RWPE2 (cell line): ENCODE measurements at regions not wholly inside any gene's neighbourhood (a gene's known extent, or its start where the extent isn't known, plus 50 kb on each side); places are given as distances from the start of the nearest gene placed in this dataset.

Experiments
- ATAC-seq: fragments of 200-7000 bp; cut with Tn5 transposase; 3 replicates; pipeline ENCODE4 v1.9.1; 2021; ENCODE audit warnings: low read depth
- DNase-seq: peaks from one replicate; pipeline ENCODE4 v3.0.0-alpha.2; 2020; ENCODE audit warnings: low spot score
- H3K27ac ChIP-seq: fragments of 450-650 bp; 2 replicates; pipeline ENCODE4 v1.5.1; 2017; ENCODE audit warnings: mild to moderate bottlenecking; ENCODE audit not compliant: poor library complexity, severe bottlenecking
- H3K27me3 ChIP-seq: fragments of 250-450 bp; sonication (Bioruptor Pico); 2 replicates; pipeline ENCODE4 v1.5.1; 2021; ENCODE audit warnings: mild to moderate bottlenecking, moderate library complexity; ENCODE audit not compliant: insufficient read depth, poor library complexity, severe bottlenecking
- H3K36me3 ChIP-seq: fragments of 250-450 bp; sonication (Bioruptor Pico); 2 replicates; pipeline ENCODE4 v1.5.1; 2020; ENCODE audit warnings: low read depth, mild to moderate bottlenecking, moderate library complexity
- H3K4me1 ChIP-seq: fragments of 250-450 bp; sonication (Bioruptor Pico); 2 replicates; pipeline ENCODE4 v1.5.1; 2021; ENCODE audit warnings: mild to moderate bottlenecking, moderate library complexity; ENCODE audit not compliant: insufficient read depth, poor library complexity, severe bottlenecking
- H3K4me3 ChIP-seq: fragments of 250-450 bp; sonication (Bioruptor Pico); 2 replicates; pipeline ENCODE4 v1.5.1; 2021; ENCODE audit warnings: mild to moderate bottlenecking, moderate library complexity; ENCODE audit not compliant: severe bottlenecking
- H3K9me3 ChIP-seq: fragments of 250-450 bp; sonication (Bioruptor Pico); 2 replicates; pipeline ENCODE4 v1.5.1; 2021; ENCODE audit warnings: mild to moderate bottlenecking, moderate library complexity; ENCODE audit not compliant: severe bottlenecking
- TF ChIP-seq, protein P1 (sequence below): fragments of 450-650 bp; IDR thresholded peaks from one replicate; pipeline ENCODE4 v1.5.1; 2017; ENCODE audit warnings: mild to moderate bottlenecking, moderate library complexity; ENCODE audit not compliant: poor library complexity, severe bottlenecking

DNA sequence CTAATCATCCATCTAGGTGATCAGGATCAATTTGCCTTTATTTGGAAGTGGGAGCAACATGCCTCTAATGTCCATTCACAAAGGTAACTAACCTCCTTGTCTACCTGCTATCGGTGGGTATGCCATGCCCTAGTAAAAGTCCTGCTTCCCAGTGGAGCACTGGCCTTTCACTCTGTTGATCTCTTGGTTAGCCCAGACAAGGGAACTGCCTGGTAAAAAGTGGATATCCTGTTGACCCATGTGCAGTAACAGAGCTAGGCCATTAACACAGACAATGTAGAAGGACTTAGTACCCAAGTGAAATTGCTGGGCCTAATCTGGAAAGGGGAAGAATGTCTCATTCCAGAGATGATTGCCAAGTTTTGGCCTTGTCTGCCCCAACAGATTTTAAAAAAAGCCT lies 171.5 kb upstream of the CSNK1A1L start:
- H3K36me3 ChIP-seq, result no peaks in the 10 kb centered on the region
- H3K27me3 ChIP-seq, result no peaks in the 10 kb centered on the region
- ATAC-seq (no peak), DNase-seq (no peak)
- H3K27ac ChIP-seq, result no peak overlapping the region
- TF ChIP-seq, protein P1, sequence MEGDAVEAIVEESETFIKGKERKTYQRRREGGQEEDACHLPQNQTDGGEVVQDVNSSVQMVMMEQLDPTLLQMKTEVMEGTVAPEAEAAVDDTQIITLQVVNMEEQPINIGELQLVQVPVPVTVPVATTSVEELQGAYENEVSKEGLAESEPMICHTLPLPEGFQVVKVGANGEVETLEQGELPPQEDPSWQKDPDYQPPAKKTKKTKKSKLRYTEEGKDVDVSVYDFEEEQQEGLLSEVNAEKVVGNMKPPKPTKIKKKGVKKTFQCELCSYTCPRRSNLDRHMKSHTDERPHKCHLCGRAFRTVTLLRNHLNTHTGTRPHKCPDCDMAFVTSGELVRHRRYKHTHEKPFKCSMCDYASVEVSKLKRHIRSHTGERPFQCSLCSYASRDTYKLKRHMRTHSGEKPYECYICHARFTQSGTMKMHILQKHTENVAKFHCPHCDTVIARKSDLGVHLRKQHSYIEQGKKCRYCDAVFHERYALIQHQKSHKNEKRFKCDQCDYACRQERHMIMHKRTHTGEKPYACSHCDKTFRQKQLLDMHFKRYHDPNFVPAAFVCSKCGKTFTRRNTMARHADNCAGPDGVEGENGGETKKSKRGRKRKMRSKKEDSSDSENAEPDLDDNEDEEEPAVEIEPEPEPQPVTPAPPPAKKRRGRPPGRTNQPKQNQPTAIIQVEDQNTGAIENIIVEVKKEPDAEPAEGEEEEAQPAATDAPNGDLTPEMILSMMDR, result no peak
- H3K9me3 ChIP-seq, result no peaks in the 10 kb centered on the region
- no peaks in the 10 kb centered on the region for H3K4me1 ChIP-seq
- H3K4me3 ChIP-seq, result no peak overlapping the region

DNA sequence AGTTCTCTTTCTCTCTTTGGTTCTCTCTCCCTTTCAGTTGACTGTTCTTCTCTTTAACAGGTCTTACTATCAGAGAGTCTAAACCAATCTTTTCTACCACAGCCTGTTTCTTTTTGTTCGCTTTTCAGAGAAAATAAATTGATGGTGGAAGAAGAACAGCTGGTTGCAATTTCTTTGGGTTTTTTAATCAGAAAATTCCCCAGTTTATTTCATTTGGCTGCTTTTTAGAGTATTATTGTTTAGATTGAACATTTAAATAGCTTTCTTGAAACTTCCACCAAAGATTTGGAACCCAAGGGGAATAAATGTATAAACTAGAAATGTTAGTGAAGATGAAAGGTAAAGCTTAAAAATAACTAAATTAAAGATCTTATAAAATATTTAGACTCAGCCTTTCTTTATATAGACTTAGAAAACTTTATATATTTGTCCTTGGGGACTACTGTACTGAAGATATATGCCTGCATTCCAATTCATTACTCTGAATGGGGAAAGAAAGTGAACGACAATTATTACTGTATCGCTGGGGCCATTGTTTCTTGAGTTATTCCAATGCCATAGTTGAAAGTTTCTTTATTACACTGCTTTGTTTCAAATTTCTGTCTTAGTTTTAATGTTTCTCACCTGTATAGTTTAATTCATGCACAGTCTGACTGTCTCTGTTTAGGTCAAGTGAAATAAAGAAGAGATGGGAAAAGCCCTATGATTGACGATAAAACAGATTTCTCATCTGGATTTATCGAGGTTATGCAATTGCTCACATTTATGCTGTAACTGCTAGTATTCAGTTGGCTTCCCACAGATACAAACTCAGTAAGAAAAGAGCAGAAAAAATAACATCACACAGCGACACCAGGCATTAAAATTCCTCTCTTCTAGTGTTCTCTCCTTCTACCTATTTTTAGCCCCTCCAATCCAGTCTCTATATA lies 169.4 kb upstream of the CSNK1A1L start:
- ATAC-seq (no peak), DNase-seq (no peak)
- no peak overlapping the region for H3K4me3 ChIP-seq
- TF ChIP-seq, protein P1, result no peak
- no peaks in the 10 kb centered on the region for H3K4me1 ChIP-seq
- H3K36me3 ChIP-seq, result no peaks in the 10 kb centered on the region
- H3K27me3 ChIP-seq, result no peaks in the 10 kb centered on the region
- no peak overlapping the region for H3K27ac ChIP-seq
- H3K9me3 ChIP-seq, result no peaks in the 10 kb centered on the region

DNA sequence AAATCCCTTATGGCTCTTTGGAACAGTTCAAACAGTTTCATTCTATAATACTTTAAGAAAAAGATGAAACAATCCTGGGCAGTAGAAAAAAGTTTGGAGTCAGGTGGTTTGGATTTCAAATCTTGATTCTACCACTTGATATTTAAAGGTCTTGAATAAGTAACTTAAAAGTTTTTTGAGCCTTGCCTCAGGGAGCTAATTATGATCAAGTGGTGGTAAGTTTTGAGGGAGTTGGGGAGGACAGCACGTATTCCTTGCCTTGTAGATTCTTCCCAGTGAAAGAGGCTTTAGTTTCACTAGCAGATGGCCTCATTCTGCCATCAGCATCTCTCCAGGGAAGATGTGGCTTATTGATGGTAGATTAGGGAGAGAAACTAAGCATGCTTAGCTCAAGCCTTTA lies 168.4 kb upstream of the CSNK1A1L start:
- no peak for ATAC-seq
- DNase-seq, result no peak
- no peaks in the 10 kb centered on the region for H3K36me3 ChIP-seq

DNA sequence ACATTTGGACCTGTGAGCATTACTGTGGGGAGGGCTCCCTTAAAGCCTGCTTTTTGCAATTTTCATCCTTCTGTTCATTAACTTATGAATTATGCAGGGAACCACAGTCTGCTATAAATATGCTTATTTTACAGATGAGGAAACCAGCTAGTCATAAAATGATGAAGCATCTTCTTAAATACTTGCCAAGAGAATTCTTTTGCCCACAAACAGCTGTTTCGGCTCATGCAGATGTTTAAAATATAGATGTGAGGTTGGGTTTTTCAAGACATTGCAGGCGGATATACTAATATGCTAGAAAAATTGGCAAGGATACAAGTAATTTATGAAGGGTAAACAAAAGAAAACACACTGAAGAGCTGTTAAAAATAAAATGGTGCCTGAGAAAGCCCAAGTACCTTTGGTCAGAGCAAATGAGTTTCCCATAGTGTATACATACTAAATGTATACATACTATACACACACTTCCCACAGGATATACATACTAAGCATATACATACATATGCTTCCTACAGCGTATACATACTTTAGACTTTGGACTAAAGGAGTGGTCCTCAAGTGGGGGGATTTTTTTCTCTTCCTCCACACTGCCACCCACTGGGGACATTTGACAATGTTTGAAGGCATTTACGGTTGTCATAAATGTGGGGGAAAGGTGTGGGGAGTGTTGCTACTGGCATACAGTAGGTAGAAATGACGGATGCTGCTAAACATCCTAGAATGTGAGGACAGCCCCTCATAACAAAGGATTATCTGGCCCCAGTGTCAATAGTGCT lies 164.9 kb upstream of the CSNK1A1L start:
- TF ChIP-seq, protein P1, result no peak
- Histone ChIP-seq H3K27me3 (no peaks in the 10 kb centered on the region), H3K36me3 (no peaks in the 10 kb centered on the region), H3K9me3 (no peaks in the 10 kb centered on the region), H3K4me3 (no peak overlapping the region), H3K4me1 (no peaks in the 10 kb centered on the region), H3K27ac (no peak overlapping the region)
- ATAC-seq (no peak), DNase-seq (no peak)

More for the DNA sequence above, 168.4 kb upstream of the CSNK1A1L start:
- H3K4me1 ChIP-seq, result no peaks in the 10 kb centered on the region
- H3K27me3 ChIP-seq, result no peaks in the 10 kb centered on the region
- no peak overlapping the region for H3K27ac ChIP-seq
- TF ChIP-seq, protein P1, result no peak
- no peaks in the 10 kb centered on the region for H3K9me3 ChIP-seq
- H3K4me3 ChIP-seq, result no peak overlapping the region
